ENCODE measurements at regions not wholly inside any gene's neighbourhood (a gene's known extent, or its start where the extent isn't known, plus 50 kb on each side); places are given as distances from the start of the nearest gene placed in this dataset.

DNA sequence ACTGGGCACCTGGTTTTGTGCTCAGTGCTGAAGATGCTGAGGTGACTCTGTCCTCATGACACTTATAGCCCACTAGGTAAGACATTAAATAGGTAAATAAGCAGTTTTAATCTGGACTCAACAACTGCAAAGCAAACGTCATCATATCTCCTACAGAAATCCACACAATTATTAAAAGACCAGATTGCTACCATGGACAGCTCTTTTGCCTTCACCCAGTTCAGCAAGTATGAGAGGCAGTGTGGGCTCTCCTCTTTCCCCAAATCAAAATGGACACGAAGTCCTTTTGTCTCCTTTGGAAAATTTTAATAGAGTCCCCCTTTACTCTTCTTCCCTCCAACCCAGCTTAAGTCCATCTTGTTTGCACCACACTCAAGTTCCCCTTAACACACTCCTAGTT, 171.1 kb downstream of the RPAP3 start:
- TF ChIP-seq, protein P1, sequence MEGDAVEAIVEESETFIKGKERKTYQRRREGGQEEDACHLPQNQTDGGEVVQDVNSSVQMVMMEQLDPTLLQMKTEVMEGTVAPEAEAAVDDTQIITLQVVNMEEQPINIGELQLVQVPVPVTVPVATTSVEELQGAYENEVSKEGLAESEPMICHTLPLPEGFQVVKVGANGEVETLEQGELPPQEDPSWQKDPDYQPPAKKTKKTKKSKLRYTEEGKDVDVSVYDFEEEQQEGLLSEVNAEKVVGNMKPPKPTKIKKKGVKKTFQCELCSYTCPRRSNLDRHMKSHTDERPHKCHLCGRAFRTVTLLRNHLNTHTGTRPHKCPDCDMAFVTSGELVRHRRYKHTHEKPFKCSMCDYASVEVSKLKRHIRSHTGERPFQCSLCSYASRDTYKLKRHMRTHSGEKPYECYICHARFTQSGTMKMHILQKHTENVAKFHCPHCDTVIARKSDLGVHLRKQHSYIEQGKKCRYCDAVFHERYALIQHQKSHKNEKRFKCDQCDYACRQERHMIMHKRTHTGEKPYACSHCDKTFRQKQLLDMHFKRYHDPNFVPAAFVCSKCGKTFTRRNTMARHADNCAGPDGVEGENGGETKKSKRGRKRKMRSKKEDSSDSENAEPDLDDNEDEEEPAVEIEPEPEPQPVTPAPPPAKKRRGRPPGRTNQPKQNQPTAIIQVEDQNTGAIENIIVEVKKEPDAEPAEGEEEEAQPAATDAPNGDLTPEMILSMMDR (IDR thresholded peaks at IDR 0.05; ENCODE audit: low read depth, low read length, missing input control), result no peak
- TF ChIP-seq EGR1 (IDR thresholded peaks at IDR 0.05; ENCODE audit: low read depth in 2 of 2) (no peak), TAF1 (conservative IDR thresholded peaks at IDR 0.05) (no peak), RAD21 (IDR thresholded peaks at IDR 0.05) (no peak), ATF3 (IDR thresholded peaks at IDR 0.05) (no peak), GABPA (IDR thresholded peaks at IDR 0.05 in 1 of 2, conservative IDR thresholded peaks at IDR 0.05 in 1 of 2) (no peak), YY1 (IDR thresholded peaks at IDR 0.05) (no peak), JUND (IDR thresholded peaks at IDR 0.05) (no peak), RXRA (IDR thresholded peaks at IDR 0.05) (no peak)
